Activated CD4-positive, alpha-beta T cell treated with anti-CD3 and anti-CD28 coated beads, Interleukin-2, Interleukin-4, amounts not matched to agents 100 ng/mL and 50 ng/mL, durations not matched to agents 16 hours and 8 hours (primary cell): ENCODE measurements at regions not wholly inside any gene's neighbourhood (a gene's known extent, or its start where the extent isn't known, plus 50 kb on each side); places are given as distances from the start of the nearest gene placed in this dataset.
"Not testable (repeated sequence)": the region's sequence is repeated elsewhere in the genome, so short reads cannot be mapped to it uniquely, and the experiment has no call there.

Source experiments
- DNase-seq: peaks from one replicate; pipeline ENCODE4 v3.0.0-alpha.2; 2020; ENCODE audit warnings: low spot score

DNA sequence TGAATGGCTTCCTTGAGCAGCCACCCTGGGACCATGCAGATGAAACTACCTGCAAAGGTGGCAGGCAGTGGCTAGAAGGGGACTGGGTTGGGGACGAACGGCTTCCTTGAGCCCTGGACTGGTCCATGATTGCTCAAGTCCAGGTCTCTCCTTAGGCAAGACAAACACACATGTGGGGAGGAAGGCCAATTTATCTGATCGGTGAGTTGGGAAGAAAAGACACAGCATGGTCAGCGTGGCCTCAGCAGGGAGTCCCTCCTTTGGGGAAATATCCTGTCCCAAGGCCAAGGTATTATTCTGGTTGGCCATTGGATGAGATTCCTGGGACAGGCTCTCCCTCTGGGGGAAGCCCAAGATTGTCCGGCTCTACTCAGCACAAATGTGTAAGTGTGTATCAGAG lies 116.3 kb upstream of the ERG start:
- DNase-seq = no peak

DNA sequence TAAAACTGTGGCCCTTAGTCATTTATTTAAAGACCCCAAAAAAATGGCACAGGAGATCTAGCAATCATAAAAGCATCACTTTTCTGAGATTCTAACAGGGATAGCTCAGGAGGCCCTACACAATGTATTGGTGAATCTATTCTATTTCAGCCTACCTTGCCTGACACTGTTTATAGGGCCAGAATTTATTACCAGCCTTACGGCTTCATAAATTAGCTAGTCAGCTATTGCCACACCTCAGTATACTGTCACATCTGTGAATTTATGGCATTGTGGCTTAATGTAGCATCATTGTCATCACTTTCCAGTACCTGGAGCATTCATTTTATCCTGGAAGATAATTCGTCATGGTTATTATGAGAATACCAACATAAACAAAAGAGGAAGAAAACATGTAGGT lies 121.2 kb upstream of the ERG start:
- no peak for DNase-seq

DNA sequence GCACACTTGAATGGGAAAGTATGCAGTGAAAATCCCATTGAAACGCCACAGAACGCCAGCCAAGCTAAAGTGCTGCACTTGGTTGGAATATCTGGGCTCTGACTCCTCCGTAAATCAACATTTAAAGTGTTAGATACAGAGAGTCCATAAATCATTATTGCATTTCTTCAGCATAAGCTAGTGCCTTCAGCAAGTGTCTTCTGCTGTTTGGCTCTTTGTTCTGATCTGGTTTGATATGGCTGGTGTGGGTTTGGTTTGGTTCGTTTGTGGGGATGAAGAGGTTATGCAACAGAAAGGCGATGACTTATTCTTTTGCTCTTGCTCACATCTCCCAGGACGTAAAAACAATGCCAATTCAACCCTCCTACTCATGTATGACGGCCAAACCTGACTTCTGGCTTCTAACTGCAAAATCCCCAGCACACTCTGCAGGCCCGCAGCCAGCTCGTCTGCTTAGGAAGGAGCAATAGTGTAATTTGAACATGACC lies 121.8 kb upstream of the ERG start:
- DNase-seq = no peak

DNA sequence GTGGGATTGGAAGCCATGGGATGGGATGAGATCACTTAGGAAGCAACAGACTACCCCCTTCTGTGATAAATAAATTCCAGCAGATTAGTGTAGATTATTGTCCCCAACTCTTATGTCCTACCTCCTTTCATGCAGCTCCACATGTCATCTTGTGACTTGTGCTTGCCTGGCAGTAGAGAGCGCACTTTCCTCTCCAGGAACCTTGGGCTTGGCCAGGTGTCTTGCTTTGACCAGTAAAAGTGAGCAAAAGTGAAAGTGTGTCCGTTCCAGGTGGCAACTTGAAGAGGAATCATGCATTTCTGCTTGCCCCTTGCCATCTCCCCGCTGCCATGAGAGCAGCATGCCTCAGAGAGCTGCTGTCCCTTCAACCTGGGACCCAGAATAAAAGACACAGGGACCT lies 122.9 kb upstream of the ERG start:
- no peak for DNase-seq

DNA sequence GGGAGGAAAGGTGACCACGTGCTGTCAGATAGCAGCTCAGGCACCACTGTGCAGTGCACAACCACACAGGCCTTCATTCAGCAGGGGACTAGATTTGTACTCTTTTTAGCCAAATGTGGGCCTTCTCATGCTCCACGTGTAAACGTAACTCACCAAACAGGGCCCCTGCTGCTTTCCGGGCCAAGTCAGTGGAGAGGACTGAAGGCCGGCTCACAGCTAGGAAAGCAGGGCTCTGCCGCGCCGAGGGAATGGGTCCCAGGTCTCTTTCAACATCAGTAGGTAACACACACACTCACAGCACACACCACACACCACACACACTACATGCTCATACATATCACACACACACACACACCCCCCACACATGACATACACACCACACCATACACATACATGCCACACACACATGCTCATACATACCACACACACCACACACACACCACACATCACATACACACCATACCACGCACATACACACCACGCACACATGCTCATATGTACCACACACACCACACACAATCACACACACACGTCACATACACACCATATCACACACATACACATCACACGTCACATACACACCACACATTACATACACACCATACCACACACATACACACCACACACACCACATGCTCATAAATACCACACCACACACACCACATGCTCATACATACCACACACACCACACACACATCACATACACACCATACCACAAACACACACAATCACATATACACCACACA lies 124.0 kb upstream of the ERG start:
- DNase-seq = no peak

DNA sequence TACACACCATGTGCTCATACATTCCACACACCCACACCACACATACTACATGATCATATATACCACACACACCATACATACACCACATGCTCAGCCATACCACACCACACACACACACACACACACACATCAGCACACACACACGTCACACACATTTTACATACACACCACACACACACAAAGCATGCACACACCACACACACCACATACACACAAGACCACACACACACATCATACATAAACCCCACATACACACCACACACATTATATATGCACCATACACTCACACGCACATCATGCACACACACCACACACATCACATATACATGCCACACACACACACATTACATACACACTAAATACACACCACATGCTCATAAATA lies 124.5 kb upstream of the ERG start:
- DNase-seq = no peak

DNA sequence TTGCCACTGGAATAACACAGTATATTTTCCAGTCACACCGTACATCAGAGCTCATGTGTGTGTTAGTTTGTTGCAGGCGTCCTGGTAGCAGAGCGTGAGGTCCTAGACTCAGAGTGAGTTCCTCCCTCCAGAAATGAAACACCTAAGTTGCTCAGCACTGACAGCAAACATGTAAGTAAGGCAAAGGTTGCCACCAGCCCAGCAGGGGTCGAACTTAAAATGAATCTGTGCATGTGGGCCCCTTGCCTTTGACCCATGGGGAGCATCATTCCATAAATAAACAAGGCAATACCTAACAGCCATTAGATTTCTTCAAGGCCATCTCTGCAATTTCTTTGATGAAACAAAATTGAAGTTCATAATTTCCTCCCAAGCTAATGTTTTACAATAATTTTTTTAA lies 125.3 kb upstream of the ERG start:
- no peak for DNase-seq

DNA sequence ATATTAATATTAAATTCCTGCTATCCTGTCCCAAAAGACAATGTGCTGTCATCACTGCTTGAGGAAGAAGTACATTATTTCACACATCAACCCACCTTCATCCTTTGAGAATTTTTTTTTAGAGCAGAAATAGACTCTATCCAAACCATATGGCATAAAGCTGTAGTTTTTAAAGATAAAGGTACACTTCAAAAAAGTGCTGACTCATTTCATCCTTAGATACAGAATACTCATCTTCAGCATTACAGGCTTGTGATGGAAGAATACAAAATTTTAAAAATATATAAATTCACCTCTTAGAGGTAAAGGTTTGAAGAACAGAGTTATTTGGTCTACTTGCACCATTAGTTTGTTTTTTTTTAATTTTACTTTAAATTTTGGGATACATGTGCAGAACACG lies 126.7 kb upstream of the ERG start:
- no peak for DNase-seq

DNA sequence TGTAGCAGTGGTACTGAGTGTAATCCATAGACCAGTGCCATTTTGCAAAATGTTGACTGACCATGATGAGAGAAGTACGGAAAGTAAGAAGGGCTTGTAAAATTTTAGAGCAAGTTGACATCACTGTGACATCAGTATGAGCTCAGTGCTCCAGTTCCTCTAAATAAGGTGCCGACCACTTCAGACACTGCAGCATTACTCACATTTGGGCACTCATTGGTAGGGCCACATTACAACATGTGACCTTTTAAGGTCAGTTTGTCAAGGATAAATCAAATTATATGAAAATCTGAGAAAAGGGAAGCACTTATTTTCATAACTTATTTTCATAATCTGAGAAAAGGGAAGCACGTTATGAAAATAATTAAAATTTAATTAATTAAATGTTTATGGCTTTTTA lies 128.0 kb upstream of the ERG start:
- no peak for DNase-seq

DNA sequence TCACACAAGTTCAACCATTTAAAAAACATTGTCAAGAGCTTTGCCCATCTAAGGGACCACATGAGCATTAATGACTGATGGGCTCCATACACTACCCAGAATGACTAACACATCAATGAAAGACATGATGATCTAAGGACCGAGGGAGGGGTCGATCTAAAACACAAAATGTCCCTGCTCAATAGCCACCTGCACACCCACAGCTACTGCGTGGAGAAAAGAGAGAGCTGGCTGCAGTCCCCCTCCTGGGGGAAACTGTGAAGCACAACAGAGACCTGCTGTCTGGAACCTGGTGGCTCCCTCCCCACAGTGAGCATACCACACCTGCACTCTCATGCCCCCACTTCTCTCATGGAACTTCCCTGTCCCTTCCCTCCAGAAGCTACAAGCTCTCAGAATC lies 130.1 kb upstream of the ERG start:
- DNase-seq = no peak

DNA sequence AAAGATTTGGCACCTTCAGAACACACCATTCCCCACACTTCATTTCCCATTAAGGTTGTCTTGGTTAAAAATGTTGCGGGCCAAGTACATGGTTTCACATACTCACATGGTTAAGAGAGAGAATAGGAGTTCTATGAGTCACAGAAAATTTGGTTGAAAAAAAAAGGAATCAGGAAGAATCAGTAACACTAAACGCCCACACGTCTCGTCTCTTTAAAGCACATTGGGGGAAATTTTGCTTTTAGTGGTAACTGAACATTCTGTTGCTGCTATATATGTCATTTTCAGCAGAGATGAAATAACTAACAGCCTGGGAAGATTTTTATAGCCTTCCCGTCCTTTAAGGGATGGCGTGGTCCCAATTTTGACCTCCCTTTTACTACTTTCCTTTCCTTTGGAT lies 132.9 kb upstream of the ERG start:
- DNase-seq = no peak

DNA sequence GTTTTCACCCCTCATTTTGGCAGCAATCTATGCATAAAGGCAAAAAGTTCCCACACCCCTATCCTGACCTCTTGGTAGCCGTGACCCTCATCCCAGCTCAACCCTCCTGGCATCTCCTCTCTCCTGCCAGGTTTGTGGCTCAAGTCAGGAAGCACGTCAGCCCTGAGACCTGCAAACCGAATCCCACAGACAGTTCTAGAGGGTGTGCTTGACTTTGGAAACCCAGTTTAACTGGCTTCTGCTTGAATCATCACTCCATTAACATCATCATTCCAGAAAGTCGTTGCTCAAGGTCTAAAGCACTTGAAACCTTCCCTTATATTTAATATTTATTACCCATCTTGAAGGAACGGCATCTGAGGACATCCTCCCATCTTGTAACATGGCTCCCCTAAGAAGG lies 133.4 kb upstream of the ERG start:
- no peak for DNase-seq

DNA sequence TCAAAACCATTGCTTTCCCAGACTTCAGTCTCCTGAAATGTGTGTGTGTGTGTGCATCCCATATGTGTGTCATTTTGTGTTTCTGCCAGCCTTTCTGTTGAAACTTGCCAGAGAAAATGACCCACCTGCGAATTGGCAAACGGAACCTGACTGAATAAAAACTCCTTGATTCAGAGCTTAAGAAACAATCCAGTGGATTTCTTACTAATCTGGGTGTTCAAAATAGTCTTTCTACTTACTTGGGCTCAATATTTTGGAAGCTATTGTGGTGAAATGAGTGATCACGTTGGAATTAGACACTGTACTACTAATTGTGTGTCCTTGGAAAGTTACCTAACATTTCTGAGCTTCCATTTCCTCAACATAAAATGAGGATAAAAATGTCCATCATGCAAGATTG lies 138.9 kb upstream of the ERG start:
- DNase-seq = no peak

DNA sequence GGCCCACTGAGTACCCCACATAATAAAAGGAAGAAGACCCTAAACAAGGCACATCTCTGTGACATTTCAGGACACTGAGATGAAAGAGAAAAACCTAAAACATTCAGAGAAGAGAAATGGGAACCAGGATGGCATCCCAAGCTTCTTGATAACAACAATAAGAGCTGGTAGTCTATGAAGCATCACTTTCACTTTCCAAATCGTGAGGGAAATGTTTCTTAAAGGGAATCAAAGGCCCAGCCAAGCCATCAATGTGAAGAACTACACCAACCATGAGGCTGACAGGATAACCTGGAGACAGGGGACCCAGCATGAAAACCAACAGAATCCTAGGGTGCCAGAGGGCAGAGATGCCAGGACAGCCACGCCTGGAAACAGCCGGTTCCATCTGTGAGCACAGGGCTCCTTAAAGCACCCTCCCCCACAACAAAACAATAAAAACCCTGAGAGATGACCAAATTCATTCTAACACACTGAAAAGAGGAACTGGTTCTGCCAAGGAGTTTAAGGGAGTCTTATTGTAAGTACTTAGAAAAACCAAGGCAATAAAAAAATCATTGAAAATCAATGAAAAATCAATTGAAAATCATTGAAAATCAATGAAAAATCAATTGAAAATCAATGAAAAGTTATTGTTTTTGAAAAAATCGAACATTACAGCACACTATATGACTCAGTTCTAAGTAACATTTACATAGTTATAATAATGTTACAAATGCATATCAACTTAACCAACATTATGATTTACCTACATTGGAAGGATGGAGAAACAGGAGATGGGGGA lies 141.5 kb upstream of the ERG start:
- no peak for DNase-seq

DNA sequence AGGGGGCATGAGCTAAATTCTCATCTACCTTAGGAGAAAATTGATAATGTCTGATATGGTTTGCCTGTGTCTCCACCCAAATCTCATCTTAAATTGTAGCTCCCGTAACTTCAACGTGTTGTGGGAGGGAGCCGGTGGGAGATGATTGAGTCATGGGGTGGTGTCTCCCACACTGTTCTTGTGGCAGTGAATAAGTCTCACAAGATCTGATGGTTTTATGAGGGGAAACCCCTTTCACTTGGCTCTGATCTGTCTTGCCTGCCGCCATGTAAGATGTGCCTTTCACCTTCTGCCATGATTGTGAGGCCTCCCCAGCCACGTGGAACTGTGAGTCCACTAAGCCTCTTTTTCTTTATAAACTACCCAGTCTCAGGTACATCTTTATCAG lies 142.1 kb upstream of the ERG start:
- not testable (repeated sequence) for DNase-seq

DNA sequence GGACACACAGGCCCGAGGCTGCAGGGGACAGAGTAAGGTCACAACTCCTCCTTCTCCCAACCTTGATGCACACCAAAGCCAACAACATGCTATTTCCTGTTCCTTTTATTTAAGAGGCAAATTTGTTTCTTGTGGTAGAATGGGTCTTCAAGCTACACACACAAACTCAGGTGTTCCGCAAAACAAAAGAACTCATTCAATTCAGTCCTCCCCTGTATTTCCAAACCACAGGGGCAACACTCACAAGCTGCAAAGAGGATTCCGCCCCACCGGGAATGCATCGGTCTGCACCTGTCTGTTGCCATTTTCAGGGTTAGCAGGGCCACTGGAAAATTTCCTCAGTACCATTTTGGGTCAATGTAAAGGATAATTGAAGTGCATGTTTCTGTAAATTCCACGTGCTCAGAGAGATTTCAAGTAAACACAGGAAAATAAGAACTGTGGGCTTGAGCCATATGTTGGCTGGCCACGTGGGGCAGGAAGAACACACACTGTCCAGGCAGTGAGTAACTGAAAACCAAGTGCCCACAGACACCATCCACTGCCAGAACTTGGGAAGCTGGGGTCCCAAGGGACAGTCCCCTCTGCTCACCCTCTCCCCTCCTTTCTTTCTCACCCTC lies 145.2 kb upstream of the ERG start:
- DNase-seq = no peak

DNA sequence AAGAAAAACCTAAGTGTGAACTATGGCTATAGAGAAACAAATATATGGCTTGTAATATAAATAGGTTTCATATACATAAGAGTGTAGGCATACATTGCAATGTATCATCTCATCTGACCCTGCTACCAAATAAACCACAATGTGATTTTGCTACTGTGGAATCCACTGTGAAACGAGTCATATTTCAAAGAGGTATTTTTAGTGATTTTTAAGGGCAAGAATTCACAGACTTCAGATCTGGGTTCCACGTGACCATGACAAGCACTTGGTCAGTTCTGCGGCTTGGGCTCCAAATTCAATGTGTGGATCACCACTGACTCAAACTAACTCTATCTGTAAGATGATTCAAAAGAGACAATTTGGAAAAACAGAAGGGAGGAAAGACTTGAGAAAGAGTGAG lies 147.0 kb upstream of the ERG start:
- no peak for DNase-seq

DNA sequence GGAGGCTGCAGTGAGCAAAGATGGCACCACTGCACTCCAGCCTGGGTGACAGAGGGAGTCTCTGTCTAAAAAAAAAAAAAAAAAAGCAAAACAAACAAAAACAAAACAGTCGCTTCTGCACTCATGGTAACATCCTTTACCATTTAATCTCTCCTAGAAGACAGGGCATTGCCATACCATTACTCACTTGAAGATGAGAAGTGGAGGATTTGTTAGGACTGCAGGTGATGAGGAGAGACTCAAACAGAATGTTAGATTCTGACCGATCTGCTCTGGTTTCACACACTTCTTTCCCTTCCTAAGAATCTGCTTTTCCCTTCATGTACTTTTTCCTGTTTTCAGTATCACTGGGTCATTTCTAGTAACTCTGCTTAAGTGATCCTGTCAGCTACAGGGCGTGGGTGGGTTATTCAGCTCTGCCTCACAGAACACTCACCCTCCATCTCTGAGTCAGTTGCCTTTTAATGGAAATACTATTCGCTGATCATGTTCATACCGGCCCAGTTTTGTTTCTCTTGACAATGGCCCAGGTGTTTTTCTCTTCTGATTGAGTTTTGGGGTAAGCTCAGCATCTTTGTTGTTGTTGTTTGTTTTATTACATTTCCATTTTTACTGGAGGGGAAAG lies 148.0 kb upstream of the ERG start:
- DNase-seq = no peak

DNA sequence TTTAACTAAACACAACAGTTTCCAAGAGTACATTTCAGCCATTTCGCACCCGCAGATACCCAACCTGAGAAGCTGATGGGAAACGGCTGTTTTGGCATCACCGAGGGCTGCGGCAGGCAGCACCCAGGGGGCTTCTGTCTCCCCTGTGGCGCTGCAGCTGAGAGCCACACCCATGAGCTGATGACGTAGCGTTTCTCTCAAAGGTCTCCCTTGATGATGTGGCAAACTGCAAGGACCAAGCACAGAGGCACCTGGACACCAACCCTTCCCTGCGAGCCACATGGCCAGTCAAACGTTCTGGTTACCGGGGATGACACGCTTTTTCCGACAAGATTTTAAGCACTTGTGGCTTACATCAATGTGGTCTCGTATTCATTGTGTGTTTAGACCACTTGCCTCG lies 150.8 kb upstream of the ERG start:
- DNase-seq = no peak

DNA sequence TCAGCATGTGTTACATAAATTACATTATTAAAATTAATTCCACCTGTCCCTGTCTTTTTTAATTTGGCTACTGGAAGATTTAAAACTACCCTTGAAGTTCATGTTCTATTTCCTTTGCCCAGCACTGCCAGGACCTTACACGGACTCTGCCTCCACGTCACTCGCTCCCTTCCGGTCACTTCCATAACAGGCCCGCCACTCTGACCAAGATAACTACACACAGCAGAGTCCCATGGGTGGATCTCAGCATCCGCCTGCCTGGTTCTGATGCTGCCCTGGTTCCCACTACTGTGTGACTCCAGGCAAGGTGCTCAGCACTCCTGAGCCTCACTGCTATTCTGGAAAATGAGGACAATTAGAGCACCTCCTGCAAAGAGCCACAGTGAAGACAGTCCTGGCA lies 153.3 kb upstream of the ERG start:
- DNase-seq = no peak

DNA sequence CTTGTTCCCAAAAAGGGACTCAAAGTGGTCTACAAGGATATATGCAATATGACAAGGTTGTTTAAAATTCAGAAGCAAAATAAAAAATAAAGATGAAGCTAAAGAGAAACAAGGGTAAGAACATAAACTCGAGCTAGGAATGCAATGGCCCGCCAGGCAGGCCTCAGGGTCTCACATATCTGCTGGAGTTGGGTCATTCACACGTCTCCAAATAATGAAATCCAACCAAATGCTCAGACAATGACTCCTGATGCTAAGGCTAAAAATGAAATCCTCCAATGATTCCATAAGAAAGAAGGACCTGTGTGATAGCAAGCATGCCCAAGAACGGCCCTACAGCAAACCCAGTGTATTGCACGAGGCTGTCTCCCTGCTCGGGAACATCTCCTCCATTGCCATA lies 153.3 kb upstream of the ETS2 start:
- DNase-seq = no peak

DNA sequence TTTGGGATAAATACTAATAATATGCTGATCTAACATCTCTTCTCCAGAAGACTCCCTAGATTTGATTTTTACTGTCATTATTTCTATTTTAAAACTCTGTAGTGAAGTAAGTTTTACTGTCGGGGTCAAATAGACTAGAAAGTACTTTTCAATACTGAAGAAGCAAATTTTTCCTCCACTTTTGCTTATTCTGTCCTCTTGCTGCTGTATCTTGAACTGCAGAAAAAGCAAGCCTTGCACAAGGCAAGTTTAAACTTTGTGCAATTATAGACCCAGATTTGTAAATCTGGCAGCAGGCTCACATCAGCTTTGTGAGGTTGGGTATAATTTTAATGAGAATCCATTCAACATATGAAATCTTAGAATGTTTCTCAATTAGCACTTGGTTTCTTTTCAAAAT lies 151.1 kb upstream of the ETS2 start:
- DNase-seq = no peak

DNA sequence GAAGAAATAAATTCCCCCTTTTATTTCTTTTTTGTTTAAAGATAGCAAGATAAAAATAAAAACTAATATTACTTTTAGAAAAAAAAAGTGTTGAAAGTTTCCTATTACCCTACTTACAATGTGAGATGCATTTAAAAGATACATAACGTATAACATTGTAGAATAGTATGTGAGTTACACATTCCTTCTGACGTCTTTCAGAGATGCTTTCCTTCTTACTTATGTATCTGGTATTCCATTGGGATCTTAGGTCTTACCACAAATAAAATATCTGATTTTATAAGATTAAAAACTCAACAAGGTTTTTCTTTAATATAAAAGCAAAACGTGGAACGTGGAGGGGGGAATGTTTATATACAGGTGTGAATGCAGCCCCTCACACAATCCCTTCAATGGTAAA lies 147.2 kb upstream of the ETS2 start:
- no peak for DNase-seq
